H1 (cell line): ENCODE measurements at regions not wholly inside any gene's neighbourhood (a gene's known extent, or its start where the extent isn't known, plus 50 kb on each side); places are given as distances from the start of the nearest gene placed in this dataset.

ENCODE experiments used
- CTCF ChIA-PET: fragments of 300-600 bp; sonication (Branson Sonifier 250); formaldehyde crosslinking; loops from one replicate; lab custom pipeline; 2021; ENCODE audit not compliant: partially characterized antibody; lab: Charles Lee
- POLR2A ChIA-PET: fragments of 300-600 bp; sonication (Branson Sonifier 250); formaldehyde crosslinking; loops from one replicate; lab custom pipeline; 2021; ENCODE audit warnings: inconsistent platforms; ENCODE audit not compliant: partially characterized antibody; lab: Charles Lee
- DNase-seq, 2 experiments: peaks; one replicate each; pipeline versions ENCODE4 v3.0.0 to v3.0.0-alpha.2; 2010 to 2022; ENCODE audit warnings: low spot score in 2 of 2, low read depth in 1 of 2, mixed read lengths in 1 of 2
- FAIRE-seq: peaks from 2 replicates; lab custom pipeline; 2011; peaks lifted over from hg19 to GRCh38; lab: Jason Lieb, UNC
- H2AFZ ChIP-seq: 2 replicates; pipeline ENCODE4 v1.8.1; 2012; ENCODE audit warnings: low read length, inconsistent platforms
- H2AK5ac ChIP-seq: 2 replicates; pipeline ENCODE4 v1.6.1; 2013; ENCODE audit warnings: low read depth, low read length
- H2BK120ac ChIP-seq: replicated peaks from 2 replicates; pipeline ENCODE3; 2013; ENCODE audit warnings: low read depth, low read length, inconsistent platforms
- H2BK12ac ChIP-seq: 2 replicates; pipeline ENCODE4 v1.6.1; 2013; ENCODE audit warnings: low read depth, low read length
- H2BK15ac ChIP-seq: 2 replicates; pipeline ENCODE4 v1.6.1; 2013; ENCODE audit warnings: low read length
- H2BK20ac ChIP-seq: 2 replicates; pipeline ENCODE4 v1.6.1; 2013; ENCODE audit warnings: low read length
- H2BK5ac ChIP-seq: 2 replicates; pipeline ENCODE4 v1.6.1; 2013; ENCODE audit warnings: low read depth, low read length
- H3K14ac ChIP-seq: 2 replicates; pipeline ENCODE4 v1.6.1; 2013; ENCODE audit warnings: inconsistent platforms; ENCODE audit not compliant: insufficient read length
- H3K18ac ChIP-seq: 2 replicates; pipeline ENCODE4 v1.6.1; 2013; ENCODE audit warnings: low read length; ENCODE audit errors: extremely low read depth
- H3K23ac ChIP-seq: 2 replicates; pipeline ENCODE4 v1.6.1; 2013; ENCODE audit warnings: inconsistent platforms; ENCODE audit not compliant: insufficient read length
- H3K23me2 ChIP-seq: 2 replicates; pipeline ENCODE4 v1.6.1; 2013; ENCODE audit warnings: low read depth, low read length
- H3K27ac ChIP-seq: 2 replicates; pipeline ENCODE4 v1.6.1; 2011; ENCODE audit warnings: low read depth, low read length, inconsistent platforms
- H3K27me3 ChIP-seq, 4 experiments: replicated peaks in 1 of 4; 1 replicate in 1 of 4; 2 replicates in 3 of 4; pipeline versions ENCODE4 v1.6.1 to v1.8.1; 2011 to 2013; ENCODE audit warnings: low read length in 3 of 4, mild to moderate bottlenecking in 3 of 4, inconsistent platforms in 2 of 4, mixed read lengths in 2 of 4, moderate library complexity in 1 of 4; ENCODE audit not compliant: control insufficient read depth in 3 of 4, insufficient read depth in 3 of 4; ENCODE audit errors: extremely low read depth in 1 of 4
- H3K36me3 ChIP-seq, 4 experiments: 2 replicates each; pipeline versions ENCODE4 v1.6.1 to v1.8.1; 2011 to 2013; ENCODE audit warnings: mild to moderate bottlenecking in 4 of 4, low read length in 3 of 4, moderate library complexity in 2 of 4, control low read depth in 1 of 4, inconsistent platforms in 1 of 4; ENCODE audit not compliant: insufficient read depth in 4 of 4, control insufficient read depth in 2 of 4
- H3K4ac ChIP-seq: replicated peaks from 2 replicates; pipeline ENCODE3; 2013; ENCODE audit warnings: low read length, low read depth, mixed read lengths, inconsistent platforms; ENCODE audit not compliant: insufficient read length
- H3K4me1 ChIP-seq, 4 experiments: replicated peaks in 1 of 4; 1 replicate in 1 of 4; 2 replicates in 3 of 4; pipeline versions ENCODE4 v1.6.1 to v1.8.1; 2011 to 2013; ENCODE audit warnings: low read length in 3 of 4, inconsistent platforms in 2 of 4, mixed read lengths in 1 of 4; ENCODE audit not compliant: insufficient read depth in 4 of 4, control insufficient read depth in 3 of 4
- H3K4me2 ChIP-seq, 2 experiments: 2 replicates each; pipeline versions ENCODE4 v1.6.1 to v1.8.1; 2011 to 2013; ENCODE audit warnings: low read depth in 2 of 2, low read length in 2 of 2, control low read depth in 1 of 2, inconsistent platforms in 1 of 2, mild to moderate bottlenecking in 1 of 2; ENCODE audit not compliant: insufficient read depth in 1 of 2
- H3K4me3 ChIP-seq, 4 experiments: fragments of 200-600, 300-600 bp in 1 of 4; sonication (generic), shearing (Covaris generic), sonication (Bioruptor Twin) in 1 of 4; 2 replicates each; pipeline versions ENCODE4 v1.5.1 to v1.8.1; 2011 to 2016; ENCODE audit warnings: low read length in 4 of 4, low read depth in 3 of 4, control low read depth in 2 of 4, inconsistent platforms in 2 of 4, mild to moderate bottlenecking in 2 of 4, mixed read lengths in 1 of 4, moderate library complexity in 1 of 4; ENCODE audit not compliant: insufficient read depth in 2 of 4; ENCODE audit errors: extremely low read depth in 1 of 4
- H3K56ac ChIP-seq: replicated peaks from 2 replicates; pipeline ENCODE3; 2013; ENCODE audit warnings: low read depth, mild to moderate bottlenecking, mixed read lengths, low read length, inconsistent platforms; ENCODE audit not compliant: insufficient read length
- H3K79me1 ChIP-seq: 2 replicates; pipeline ENCODE4 v1.6.1; 2013; ENCODE audit warnings: low read depth, low read length, control low read depth
- H3K79me2 ChIP-seq, 2 experiments: 2 replicates each; pipeline versions ENCODE4 v1.6.1 to v1.8.1; 2012 to 2013; ENCODE audit warnings: low read length in 2 of 2, mild to moderate bottlenecking in 2 of 2, inconsistent platforms in 1 of 2; ENCODE audit not compliant: insufficient read depth in 2 of 2, control insufficient read depth in 1 of 2
- H3K9ac ChIP-seq, 4 experiments: replicated peaks in 1 of 4; 1 replicate in 1 of 4; 2 replicates in 3 of 4; pipeline versions ENCODE4 v1.6.1 to v1.8.1; 2011 to 2013; ENCODE audit warnings: low read depth in 3 of 4, low read length in 3 of 4, control low read depth in 2 of 4, mild to moderate bottlenecking in 2 of 4, moderate library complexity in 2 of 4, inconsistent platforms in 1 of 4; ENCODE audit errors: extremely low read depth in 1 of 4
- H3K9me3 ChIP-seq, 2 experiments: 2 replicates each; pipeline versions ENCODE4 v1.6.1 to v1.8.1; 2012 to 2013; ENCODE audit warnings: mild to moderate bottlenecking in 2 of 2, moderate library complexity in 2 of 2, control low read depth in 1 of 2, inconsistent platforms in 1 of 2, low read depth in 1 of 2, low read length in 1 of 2, mixed read lengths in 1 of 2; ENCODE audit not compliant: insufficient read depth in 2 of 2
- H4K20me1 ChIP-seq, 2 experiments: replicated peaks in 1 of 2; 2 replicates each; pipeline versions ENCODE3 to v1.8.1; 2011 to 2013; ENCODE audit warnings: inconsistent platforms in 2 of 2, low read length in 2 of 2, mild to moderate bottlenecking in 1 of 2; ENCODE audit not compliant: insufficient read depth in 2 of 2, control insufficient read depth in 1 of 2
- H4K5ac ChIP-seq: 2 replicates; pipeline ENCODE4 v1.6.1; 2013; ENCODE audit warnings: low read length, low read depth, mixed read lengths, inconsistent platforms; ENCODE audit not compliant: insufficient read length
- H4K8ac ChIP-seq: 2 replicates; pipeline ENCODE4 v1.8.0; 2013; ENCODE audit warnings: mild to moderate bottlenecking, moderate library complexity, low read length, inconsistent platforms; ENCODE audit not compliant: insufficient read depth; ENCODE audit errors: extremely low read depth
- H4K91ac ChIP-seq: replicated peaks from 2 replicates; pipeline ENCODE3; 2013; ENCODE audit warnings: low read length, mixed read lengths, inconsistent platforms; ENCODE audit not compliant: insufficient read length
- CHD1 ChIP-seq: IDR thresholded peaks from 2 replicates; pipeline ENCODE4 v1.6.1; 2012; ENCODE audit warnings: low read depth, low read length, improper control_type of control experiment
- EGR1 ChIP-seq: IDR thresholded peaks from 2 replicates; pipeline ENCODE4 v1.6.1; 2011; ENCODE audit warnings: low read depth, low read length, borderline replicate concordance
- GTF2F1 ChIP-seq: IDR thresholded peaks from 2 replicates; pipeline ENCODE4 v1.6.1; 2012; ENCODE audit warnings: low read depth, low read length, improper control_type of control experiment, borderline replicate concordance
- NANOG ChIP-seq: IDR thresholded peaks from 2 replicates; pipeline ENCODE4 v1.6.1; 2011; ENCODE audit warnings: low read length, low read depth, mild to moderate bottlenecking, inconsistent platforms; ENCODE audit not compliant: insufficient read depth, poor library complexity, severe bottlenecking
- POLR2AphosphoS5 ChIP-seq: IDR thresholded peaks from 2 replicates; pipeline ENCODE4 v1.6.1; 2011; ENCODE audit warnings: low read depth, low read length
- RBBP5 ChIP-seq: IDR thresholded peaks from 2 replicates; pipeline ENCODE4 v1.7.1; 2012; ENCODE audit warnings: low read depth, mild to moderate bottlenecking, inconsistent platforms, low read length, moderate library complexity, borderline replicate concordance
- RNF2 ChIP-seq: fragments of 200-900, 300-1000 bp; sonication (generic); IDR thresholded peaks from 2 replicates; pipeline ENCODE4 v1.7.1; 2016; ENCODE audit warnings: borderline replicate concordance, low read depth, mild to moderate bottlenecking, antibody characterized with exemption, low read length; ENCODE audit not compliant: poor library complexity, severe bottlenecking; ENCODE audit errors: missing control alignments
- SIRT6 ChIP-seq: IDR thresholded peaks from one replicate; pipeline ENCODE4 v1.7.1; 2012; ENCODE audit warnings: low read length, inconsistent platforms
- TAF7 ChIP-seq: optimal IDR thresholded peaks from 2 replicates; pipeline ENCODE3; 2011; ENCODE audit warnings: low read depth, mild to moderate bottlenecking, inconsistent platforms, low read length, moderate library complexity, borderline replicate concordance
- TCF12 ChIP-seq: IDR thresholded peaks from 2 replicates; pipeline ENCODE4 v1.6.1; 2011; ENCODE audit warnings: low read depth, mild to moderate bottlenecking, low read length
- YY1 ChIP-seq: IDR thresholded peaks from 2 replicates; pipeline ENCODE4 v1.6.1; 2011; ENCODE audit warnings: low read depth, mild to moderate bottlenecking, low read length
- WGBS, 2 experiments: shearing (Covaris generic) in 1 of 2; methylation state at CpG; one replicate each; pipeline versions ENCODE4 v1.1.6 to v1.1.7; 2013 to 2015; ENCODE audit warnings: low lambda C conversion rate in 2 of 2, mixed read lengths in 2 of 2, inconsistent platforms in 1 of 2, low coverage in 1 of 2, missing lambda C conversion rate in 1 of 2; ENCODE audit not compliant: insufficient replicate concordance in 2 of 2, insufficient coverage in 1 of 2, insufficient read length in 1 of 2; ENCODE audit errors: extremely low coverage in 1 of 2, missing lambda C conversion rate in 1 of 2; 5-methylcytosine and 5-hydroxymethylcytosine counted together
- TF ChIP-seq, protein P1 (sequence below), 3 experiments: IDR thresholded peaks; 1 replicate in 2 of 3; 2 replicates in 1 of 3; pipeline versions ENCODE4 v1.5.1 to v1.6.1; 2011; ENCODE audit warnings: low read length in 3 of 3, mild to moderate bottlenecking in 3 of 3, inconsistent platforms in 2 of 3, low read depth in 1 of 3, moderate library complexity in 1 of 3; ENCODE audit not compliant: insufficient read depth in 1 of 3; ENCODE audit errors: control extremely low read depth in 1 of 3

GRCh38 chr14:30440961-30441360, 118.0 kb upstream of the G2E3 start:
- no peak overlapping the region for H2BK5ac ChIP-seq
- no peak overlapping the region for H2AFZ ChIP-seq
- H3K4me1 ChIP-seq = no peaks in the 10 kb centered on the region
- no peaks in the 10 kb centered on the region for H3K36me3 ChIP-seq
- no peak overlapping the region for H2BK12ac ChIP-seq
- H3K9ac ChIP-seq = no peak overlapping the region
- H2BK15ac ChIP-seq = no peak overlapping the region
- H4K8ac ChIP-seq = no peak overlapping the region
- no peaks in the 10 kb centered on the region for H4K20me1 ChIP-seq
- POLR2A ChIA-PET = interaction anchor here (1.2 kb wide), 1 partner anchor 226 kb away, joined by 4 read pairs; no protein-coding TSS in a partner anchor
- no peak overlapping the region for H3K4ac ChIP-seq
- no peak overlapping the region for H3K14ac ChIP-seq
- no peaks in the 10 kb centered on the region for H3K79me2 ChIP-seq
- no peaks in the 10 kb centered on the region for H3K9me3 ChIP-seq
- H3K56ac ChIP-seq = no peak overlapping the region
- H4K91ac ChIP-seq = no peak overlapping the region
- H3K23ac ChIP-seq = no peak overlapping the region
- H3K4me3 ChIP-seq = no peak overlapping the region
- H3K18ac ChIP-seq = no peak overlapping the region
- no peak overlapping the region for H3K27ac ChIP-seq
- H2BK20ac ChIP-seq = no peak overlapping the region
- CTCF ChIA-PET = interaction anchor here (1.0 kb wide), 2 partner anchors 9 to 102 kb away, joined by 3 read pairs; no protein-coding TSS in a partner anchor
- no peak for DNase-seq
- no peaks in the 10 kb centered on the region for H3K27me3 ChIP-seq
- WGBS, 2 experiments = 90% methylated on average over 4 of the region's 4 CpGs; no CpG with 5 or more reads in 1 of the 2 experiments
- no peak overlapping the region for H3K4me2 ChIP-seq
- H3K79me1 ChIP-seq = no peaks in the 10 kb centered on the region
- no peak for FAIRE-seq
- H2AK5ac ChIP-seq = no peak overlapping the region
- no peak overlapping the region for H2BK120ac ChIP-seq
- H4K5ac ChIP-seq = no peak overlapping the region
- no peaks in the 10 kb centered on the region for H3K23me2 ChIP-seq
- TF ChIP-seq, protein P1, sequence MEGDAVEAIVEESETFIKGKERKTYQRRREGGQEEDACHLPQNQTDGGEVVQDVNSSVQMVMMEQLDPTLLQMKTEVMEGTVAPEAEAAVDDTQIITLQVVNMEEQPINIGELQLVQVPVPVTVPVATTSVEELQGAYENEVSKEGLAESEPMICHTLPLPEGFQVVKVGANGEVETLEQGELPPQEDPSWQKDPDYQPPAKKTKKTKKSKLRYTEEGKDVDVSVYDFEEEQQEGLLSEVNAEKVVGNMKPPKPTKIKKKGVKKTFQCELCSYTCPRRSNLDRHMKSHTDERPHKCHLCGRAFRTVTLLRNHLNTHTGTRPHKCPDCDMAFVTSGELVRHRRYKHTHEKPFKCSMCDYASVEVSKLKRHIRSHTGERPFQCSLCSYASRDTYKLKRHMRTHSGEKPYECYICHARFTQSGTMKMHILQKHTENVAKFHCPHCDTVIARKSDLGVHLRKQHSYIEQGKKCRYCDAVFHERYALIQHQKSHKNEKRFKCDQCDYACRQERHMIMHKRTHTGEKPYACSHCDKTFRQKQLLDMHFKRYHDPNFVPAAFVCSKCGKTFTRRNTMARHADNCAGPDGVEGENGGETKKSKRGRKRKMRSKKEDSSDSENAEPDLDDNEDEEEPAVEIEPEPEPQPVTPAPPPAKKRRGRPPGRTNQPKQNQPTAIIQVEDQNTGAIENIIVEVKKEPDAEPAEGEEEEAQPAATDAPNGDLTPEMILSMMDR (IDR thresholded peaks at IDR 0.05; ENCODE audit: control extremely low read depth in 1 of 3, insufficient read depth in 1 of 3, low read depth in 1 of 3, low read length in 3 of 3) = no peak
- TF ChIP-seq NANOG (no peak), POLR2AphosphoS5 (no peak), GTF2F1 (no peak), SIRT6 (no peak), YY1 (no peak), EGR1 (no peak), RNF2 (no peak), TAF7 (no peak), TCF12 (no peak), RBBP5 (no peak), CHD1 (no peak)
